HG03045 (cell line): ENCODE measurements at regions not wholly inside any gene's neighbourhood (a gene's known extent, or its start where the extent isn't known, plus 50 kb on each side); places are given as distances from the start of the nearest gene placed in this dataset.

Experiments used
- ATAC-seq: cut with Tn5 transposase; IDR thresholded peaks from one replicate; pipeline ENCODE4 v1.9.1; 2021; ENCODE audit warnings: mild to moderate bottlenecking, moderate library complexity; ENCODE audit not compliant: unreplicated experiment

DNA sequence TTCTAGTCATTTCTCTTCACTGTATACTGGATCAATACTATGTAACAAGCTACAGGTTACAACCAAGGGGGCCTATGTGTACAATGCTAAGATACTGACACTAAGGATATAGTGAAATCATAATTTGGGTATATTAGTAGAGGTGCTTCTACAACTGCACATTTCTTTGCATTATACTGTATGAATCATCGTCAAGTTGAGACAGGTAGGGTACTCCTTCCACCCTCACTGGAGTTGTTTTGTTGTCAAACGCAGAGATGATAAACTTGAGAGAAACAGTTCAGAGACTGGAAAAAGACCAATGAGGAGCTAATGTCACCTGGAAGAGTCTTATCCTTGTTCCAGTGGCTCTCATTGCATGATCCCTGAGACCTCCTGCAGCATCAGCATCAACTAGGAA, 208.2 kb upstream of the PRPS1L1 start:
- ATAC-seq: no peak

DNA sequence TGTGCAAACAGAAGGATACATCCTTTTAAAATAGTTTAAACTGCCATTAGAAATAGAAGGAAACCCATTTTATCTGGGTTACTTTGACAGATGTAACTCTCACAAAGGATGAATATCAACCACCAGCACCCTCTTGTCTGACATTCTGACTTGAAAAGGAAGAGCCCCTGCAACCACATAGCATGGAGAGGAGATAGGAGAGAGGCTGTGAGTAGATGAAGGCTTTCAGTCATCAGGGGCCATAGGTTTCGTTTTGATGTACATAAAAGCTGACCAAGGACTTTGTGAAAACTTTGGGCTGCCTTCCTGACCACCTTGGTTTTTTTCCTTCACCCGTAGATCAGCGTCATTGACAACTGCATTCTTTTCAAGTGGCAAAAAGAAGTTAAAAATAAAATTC, 211.6 kb upstream of the PRPS1L1 start:
- ATAC-seq: no peak

DNA sequence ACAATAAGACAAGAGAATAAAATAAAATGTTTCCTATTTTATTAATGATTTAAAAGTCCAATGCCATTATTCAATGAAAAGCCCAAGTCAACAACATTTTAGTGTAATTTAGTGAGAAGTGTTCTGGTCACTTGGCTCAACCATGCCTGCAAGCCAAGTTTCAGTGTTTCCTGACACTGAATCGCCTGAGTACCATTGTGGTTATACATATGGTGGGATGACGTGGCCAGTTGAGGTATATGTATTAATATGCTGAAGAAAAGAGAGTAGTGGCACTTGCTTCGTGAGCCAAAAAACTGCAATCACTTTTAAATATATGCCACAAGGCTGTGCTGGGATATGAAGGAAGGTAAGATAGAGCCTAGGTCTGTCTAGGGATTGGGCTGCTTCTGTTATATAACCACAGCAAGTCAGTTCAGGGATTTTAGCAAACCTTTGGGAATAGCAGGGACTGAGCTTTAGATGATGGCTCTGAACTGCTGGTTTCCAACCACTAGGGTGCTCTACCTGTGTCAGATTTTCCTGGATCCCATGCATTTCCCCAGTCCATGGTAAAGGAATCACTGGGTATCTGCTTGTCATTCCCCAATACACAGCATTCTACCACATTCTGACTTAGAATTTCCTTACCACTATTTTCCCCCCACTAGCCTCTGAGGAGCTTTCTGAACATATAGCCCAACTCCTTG, 214.0 kb upstream of the PRPS1L1 start:
- ATAC-seq: no peak

DNA sequence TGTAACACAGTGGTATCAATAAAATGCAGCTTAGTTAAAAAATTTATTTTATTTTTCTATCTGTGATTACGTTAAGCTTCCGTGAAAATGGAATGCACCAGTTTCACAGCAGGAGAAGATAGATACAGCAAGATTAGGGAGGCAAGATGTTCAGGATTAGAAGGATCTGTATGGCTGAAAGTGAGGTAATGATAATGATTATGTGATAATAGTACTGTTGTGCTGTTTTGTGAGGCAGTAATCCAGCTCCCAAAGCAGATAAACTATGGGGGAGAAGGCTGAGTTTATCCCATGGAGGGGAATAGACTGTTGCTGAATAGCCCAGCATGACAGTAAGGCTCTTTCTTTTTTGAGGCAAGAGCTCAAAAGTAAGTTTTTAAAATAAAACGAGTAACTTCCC, 216.1 kb upstream of the PRPS1L1 start:
- ATAC-seq: no peak

DNA sequence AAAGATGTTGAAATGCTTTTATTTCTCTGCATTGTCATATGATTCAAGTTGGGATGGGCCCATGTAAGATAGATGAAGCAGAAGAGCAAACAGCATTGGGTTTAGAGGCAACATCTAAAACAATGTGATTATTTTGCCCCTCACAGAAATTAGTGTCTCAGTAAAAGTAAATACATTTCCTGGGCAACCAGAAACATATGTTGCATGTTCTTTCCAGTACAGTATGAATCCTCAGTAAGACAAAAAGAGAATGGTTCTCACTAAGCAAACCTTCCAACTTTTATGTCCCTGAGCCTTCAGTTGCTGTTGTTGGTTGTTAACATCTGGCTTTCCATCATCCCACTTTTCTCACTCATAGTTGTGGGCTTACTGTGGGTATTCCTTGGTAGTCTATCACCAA, 222.5 kb upstream of the PRPS1L1 start:
- no peak for ATAC-seq

DNA sequence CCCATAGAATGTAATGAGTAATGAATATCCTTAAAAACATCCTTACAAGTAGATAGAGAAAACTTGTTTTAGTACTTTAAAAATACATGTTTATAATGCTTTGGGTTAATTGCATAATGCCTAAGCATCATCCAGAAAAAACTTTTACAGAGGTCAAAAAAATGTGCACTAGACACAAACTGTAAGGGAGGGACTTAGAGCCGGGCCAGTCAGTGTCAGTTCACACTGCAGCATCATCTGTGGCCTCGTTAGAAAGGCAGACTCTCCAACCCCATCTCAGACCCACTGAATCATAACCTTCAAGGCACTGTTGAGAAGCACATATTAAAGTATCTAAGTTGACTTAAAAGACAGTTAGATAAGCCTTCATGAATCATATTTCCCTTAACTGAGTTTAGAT, 230.1 kb upstream of the PRPS1L1 start:
- no peak for ATAC-seq

DNA sequence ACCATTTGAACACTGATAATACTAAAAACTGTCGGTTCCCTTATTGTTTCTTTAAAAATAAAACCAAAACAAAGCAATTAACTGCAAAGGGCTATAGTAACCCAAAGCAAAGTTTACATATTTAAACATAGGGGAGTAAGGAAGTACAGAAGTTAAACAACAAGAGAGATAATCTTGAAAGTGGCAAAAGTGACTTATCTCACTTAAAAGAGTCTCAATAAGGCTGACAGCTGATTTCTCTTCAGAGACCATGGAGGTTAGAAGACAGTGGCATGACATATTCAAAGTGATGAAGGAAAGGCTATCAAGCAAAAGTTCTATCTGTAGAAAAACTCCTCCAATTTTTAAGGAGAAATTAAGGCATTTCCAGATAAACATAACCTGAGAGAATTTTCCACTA, 233.5 kb upstream of the HDAC9 start:
- no peak for ATAC-seq

DNA sequence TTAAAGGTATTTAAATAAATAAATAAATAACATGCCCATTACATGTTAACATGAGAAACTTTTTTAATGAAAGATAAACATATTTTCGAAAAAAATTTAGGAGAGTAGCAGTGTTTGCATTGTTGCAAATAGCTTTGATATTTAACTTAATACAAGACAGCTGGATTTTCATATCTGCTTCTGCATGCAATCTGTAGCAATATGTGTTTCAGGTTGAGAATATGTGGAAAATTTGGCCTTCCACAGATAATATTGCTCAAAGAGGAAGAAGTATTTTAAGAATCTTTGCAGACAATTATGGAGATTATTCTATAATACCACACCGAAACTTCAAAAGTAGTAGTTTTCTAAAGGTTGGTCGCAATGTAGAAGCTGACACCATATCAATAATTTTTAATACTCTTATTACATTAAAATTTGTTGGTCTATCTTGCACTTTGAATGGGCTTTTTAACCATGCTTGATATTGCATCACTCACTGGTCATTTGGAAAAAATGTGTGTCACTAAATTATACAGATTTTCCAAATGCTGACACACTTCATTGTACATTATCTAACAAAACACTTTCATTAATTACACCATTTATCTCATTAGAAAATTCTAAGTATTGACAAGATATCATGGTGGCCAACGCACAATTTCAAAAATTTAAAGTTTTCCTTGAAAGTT, 229.8 kb upstream of the HDAC9 start:
- no peak for ATAC-seq

DNA sequence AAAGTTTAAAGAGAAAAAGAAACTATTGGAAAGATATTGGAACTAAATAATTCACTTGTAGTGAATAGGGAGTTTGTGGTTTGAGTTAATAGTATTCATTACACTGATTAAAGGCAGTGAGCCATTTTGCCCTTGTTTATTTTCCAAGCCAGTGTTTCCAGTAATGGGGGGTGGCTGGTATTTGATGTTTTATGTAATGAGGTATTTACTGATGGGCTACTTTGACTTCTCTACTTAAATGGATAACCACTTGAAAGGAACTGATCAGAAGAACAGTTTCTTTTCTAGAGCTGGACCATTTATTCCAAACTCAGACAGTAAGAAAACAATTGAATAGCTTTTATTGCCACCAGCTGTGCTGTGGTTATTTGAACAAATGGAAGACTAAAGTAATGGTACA, 227.0 kb upstream of the HDAC9 start:
- ATAC-seq: no peak

DNA sequence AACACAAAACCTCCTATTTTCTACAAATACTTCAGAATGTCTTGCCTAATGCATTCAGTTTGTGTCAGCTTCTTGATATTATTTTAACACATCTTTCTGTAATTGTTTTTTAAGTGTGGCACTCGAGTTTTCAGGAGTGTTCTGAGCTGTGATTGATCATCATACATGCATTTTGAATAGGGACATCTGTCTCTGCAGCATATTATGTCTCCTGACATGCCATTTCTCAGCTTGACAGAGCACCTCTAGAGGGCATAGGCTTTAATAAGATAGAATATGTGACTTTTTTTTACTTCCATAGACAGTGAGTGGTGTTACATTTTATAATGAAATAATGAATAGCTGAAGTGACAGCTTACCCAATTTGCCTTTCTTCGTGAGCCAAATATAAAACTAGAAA, 219.2 kb upstream of the HDAC9 start:
- no peak for ATAC-seq

DNA sequence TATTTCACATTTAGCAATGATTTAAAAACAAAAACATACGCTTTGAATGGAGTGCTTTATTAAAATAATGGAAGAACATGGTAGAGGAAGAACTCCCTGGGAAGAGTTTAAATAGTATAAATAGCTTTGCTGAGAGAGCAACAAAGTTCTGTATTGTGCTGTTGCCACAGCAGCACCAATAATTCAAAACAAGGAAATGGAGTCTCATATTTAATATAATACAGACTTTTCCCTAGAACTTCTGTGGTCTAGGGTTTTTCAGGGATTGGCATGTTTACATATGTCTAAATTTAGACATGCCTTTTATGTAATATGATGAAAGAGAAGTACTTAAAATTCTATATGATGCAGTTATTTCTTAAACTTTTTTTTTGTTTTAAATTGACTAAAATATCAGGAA, 217.2 kb upstream of the HDAC9 start:
- ATAC-seq: no peak

DNA sequence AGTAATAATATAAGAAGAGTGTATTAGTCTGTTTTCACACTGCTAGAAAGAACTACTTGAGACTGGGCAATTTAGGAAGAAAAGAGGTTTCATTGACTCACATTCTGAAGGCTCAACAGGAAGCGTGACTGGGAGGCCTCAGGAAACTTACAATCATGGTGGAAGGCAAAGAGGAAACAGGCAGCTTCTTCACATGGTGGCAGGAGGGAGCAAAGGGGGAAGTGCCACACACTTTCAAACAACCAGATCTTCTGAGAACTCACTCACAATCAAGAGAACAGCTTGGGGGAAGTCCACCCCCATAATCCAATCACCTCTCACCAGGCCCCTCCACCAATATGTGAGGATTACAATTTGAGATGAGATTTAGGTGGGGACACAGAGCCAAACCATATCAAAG, 212.5 kb upstream of the HDAC9 start:
- ATAC-seq: no peak

DNA sequence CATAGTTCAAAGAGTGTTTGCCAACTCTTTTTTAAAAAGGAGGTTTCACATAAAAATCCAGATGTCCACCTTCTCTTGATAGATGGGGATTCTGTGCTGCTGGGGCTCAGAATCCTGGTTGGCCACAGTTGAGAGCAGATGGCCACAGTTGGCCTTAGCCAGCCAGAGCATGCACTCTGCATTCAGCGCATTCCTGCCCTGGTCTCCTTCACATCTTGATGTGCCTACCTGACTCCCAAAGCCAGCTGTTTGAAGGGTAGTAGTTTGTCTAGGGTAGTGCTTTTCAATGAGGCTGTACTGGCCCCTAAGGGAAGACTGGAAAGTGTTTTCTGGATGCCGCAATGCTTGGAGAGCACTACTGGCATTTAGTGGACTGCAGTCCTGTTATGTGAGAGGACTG, 208.1 kb upstream of the HDAC9 start:
- no peak for ATAC-seq

DNA sequence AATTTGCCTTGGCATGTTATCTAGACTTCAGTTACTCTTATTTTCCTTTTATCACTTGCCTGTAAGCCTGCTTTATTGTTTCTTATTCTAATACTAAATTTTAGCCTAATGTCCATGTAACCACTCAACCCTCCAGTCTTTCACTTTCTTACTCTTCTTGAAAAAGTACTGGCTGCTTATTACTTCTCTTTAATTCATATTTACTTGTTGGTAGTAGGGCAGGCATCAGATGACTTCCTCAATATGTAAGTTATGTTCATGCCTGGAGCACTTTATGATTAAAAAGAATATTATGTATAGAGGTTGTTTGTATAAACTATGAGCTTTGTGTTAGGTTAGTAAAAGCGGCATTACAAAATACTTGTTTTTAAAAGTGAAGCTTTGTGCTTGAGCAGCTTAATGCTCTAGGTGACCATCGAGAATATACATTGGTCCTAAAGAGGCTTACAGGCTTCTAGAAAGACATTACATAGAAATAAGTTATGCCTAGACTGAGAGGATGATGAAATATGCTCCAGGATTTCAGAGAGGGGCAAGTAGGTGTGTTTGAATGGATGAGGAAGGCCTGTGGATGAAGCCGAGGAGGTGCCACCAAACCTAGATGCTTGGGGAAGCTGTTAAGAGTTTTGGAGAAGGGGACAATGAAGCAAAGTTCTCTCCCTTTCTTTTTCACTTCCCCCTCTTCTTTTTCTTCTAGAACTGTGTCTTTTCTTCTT, 207.1 kb upstream of the HDAC9 start:
- no peak for ATAC-seq

DNA sequence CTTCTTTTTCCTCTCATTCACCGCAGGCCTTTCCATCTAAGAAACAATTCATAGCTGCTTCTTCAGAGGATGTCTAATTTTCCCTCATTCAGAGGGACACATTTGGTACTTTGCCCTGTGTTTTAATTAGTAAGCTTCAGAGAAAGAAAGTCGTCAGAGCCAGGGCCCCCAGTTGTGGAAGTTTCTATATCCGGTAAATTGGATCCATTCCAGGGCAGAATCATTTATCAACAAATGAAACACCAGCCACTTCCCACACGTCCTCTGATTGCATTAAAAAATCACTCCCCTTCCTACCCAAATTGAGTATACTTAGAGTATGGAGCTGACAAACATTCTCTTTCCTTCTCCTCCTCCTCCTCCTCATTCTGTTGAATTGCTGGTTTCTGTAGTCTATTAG, 205.8 kb upstream of the HDAC9 start:
- no peak for ATAC-seq

DNA sequence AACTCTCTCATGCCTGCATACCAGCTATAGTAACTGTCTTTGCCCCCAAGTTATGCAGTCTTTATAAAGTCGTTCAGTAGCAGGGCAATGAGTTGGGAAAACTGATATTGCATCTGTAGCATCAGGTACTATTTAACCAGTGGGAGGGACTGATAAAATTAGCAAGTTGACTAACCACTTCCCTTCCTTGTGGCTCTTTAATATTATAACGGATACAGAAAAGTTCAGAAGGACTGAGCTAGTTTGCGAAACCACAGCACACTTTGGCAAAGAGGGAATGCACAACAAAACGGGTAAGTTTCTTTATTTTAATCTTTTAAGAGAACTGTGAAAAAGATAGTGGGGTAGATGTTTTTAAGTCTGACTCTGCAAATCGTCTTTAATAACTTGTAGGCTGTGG, 205.3 kb upstream of the HDAC9 start:
- no peak for ATAC-seq

DNA sequence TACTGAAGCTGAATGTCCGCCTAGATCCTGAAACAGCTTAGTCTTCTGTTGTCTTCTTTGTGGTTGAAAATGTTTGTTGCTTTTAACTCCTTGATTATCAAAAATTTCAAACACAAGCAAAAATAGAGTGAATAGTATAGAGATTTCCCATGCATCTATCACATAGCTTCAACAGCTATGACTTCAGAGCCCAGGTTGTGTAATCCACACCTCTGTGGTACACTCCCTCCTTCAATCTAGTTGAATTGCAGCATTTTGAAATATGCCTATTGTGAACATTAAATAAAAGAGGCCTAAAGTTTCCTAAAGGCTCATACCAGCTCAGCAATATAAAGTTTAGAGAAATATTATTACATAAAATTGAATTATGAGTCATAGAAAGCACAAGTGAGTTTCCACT, 204.7 kb upstream of the HDAC9 start:
- no peak for ATAC-seq

DNA sequence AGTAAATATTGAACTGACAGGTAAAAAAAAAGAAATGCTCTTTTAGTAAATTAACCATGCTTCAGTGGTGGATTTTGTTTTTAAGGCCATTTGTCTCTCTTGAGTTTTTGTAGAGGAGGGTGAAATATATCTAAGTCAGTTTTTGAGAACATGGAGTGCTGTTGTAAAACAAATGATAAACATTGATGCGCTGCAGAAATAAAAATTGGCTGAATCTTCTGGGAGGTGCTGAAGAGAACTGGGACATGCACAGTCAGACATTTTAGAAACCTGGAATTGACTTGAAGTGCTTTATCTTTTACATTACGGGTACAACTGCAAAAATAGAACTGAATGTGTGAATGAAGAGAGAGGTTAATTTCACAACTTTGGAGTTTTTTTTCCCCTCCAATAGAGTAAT, 203.0 kb upstream of the HDAC9 start:
- no peak for ATAC-seq

DNA sequence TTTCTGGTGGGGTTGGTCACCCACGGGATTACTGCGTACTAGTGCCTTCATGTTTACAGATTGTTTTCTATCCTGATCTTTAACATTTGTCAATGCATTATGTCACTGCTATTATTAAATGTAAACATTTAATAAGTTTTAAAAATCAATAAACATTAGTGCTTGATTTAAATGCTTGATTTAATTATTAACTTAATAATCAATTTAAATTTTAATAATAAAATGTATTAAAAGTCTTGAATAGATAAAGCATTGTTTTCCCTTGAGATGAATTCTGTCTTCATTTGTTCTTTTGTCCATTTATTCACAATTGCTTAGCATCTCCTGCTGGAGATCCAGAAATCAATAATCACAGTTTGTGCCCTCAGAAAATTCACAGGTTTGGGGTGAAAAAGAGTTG, 201.8 kb upstream of the HDAC9 start:
- no peak for ATAC-seq

DNA sequence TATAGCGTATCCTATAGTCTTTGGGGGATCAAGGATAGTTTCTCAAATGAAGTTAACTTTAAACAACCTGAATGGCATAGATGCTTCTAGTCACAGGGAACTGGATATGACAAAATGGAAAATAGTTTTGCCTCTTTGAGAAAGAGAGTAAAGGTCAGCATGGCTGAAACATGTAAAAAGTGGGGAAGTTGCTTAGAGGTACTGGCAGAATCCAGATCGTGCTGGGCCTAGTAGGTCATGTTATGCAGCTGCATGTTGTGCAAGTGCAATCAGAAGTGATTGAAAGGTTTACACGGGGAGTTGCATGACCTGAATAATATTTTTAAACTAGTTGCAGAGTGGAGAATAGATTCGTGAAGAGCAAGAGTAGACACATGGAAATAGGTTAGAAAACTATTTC, 201.1 kb upstream of the HDAC9 start:
- ATAC-seq: no peak

DNA sequence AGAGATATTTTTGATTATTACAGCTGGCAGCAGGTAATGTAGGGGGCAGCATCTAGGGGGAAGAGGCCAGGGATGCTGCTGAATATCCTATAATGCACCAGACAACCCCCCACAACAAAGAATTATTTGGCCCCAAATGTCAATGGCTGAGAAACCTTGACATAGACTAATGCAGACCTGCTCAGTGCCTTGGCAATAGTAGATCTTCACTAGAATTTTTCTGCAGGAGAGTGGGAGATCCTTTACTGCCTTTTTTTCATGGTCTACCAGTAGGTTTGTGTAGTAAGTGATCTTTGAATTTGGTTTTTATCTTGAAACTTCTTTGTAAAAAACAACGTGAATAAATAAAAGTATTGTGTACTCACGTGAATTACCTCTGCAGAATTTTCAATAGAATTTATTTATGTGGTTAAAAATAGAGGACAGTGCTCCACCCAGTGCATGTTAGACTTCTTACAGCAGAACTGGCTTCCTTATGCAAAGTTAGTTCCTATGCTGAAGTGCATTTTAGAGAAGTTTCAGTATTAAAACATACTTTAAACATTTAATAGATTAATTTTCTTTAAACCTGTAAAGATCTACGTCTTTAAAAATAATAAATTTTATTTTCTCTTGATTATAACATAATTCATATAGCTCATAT, 199.6 kb upstream of the HDAC9 start:
- ATAC-seq: no peak

DNA sequence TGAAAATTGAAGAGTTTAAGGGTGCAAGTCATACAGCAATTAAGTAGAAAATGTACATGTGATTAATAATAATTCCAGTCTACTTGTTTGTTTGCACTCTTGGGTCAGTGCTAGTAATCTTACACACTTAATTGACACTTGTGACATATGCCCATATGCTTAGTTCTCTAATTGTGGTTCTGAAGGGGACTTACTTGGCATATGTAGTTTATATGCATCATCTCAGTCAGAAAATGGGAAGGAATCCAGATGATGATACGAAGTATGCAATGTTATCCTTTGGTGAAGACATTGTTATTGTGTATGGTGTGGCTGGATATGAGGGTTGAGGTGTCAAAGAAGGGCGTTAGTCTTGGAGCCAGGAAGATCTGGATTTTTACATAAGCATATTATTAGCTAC, 193.5 kb upstream of the HDAC9 start:
- no peak for ATAC-seq
